ENCODE measurements at regions not wholly inside any gene's neighbourhood (a gene's known extent, or its start where the extent isn't known, plus 50 kb on each side); places are given as distances from the start of the nearest gene placed in this dataset.

DNA sequence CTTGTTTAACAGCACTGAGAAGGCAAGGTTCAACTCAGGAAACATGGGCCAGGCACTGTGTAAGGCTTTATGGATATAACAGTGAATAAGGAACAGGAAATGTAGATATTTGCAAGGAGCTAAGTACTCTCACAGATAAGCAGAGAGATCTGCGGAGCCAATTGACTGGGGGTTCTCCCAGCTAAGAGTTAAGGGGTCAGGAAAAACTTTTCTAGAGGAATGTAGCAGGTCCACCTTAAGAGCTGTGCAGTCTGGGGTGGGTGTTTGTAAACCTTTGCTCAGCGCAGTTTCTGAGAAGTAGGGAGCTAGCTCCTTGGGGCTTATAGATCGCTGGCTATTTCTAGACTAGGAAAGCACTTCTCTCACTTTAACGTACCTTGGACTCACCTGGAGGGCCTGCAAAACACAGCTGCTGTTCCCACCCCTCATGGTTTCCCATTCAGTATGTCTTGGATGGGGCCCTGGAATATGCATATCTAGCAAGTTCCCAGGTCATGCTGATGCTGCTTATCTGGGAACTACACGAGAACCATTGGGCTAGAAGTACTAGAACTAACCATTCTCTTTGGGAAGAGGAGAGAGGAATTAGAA lies 51.7 kb downstream of the TLCD4 start:
- TF ChIP-seq ZNF24 (tag by site-specific recombination; IDR thresholded peaks at IDR 0.05) (no peak), ZNF214 (tag by site-specific recombination; IDR thresholded peaks at IDR 0.05; ENCODE audit: borderline replicate concordance) (no peak)

Measured in HEK293 (cell line).